ENCODE measurements at regions not wholly inside any gene's neighbourhood (a gene's known extent, or its start where the extent isn't known, plus 50 kb on each side); places are given as distances from the start of the nearest gene placed in this dataset.

GRCh38 chr16:77668201-77668600 lies 54.1 kb upstream of the NUDT7 start:
- no peak for DNase-seq

GRCh38 chr16:77669057-77669456 lies 53.3 kb upstream of the NUDT7 start:
- DNase-seq, result no peak
